Panc1 (cell line): ENCODE measurements at regions not wholly inside any gene's neighbourhood (a gene's known extent, or its start where the extent isn't known, plus 50 kb on each side); places are given as distances from the start of the nearest gene placed in this dataset.

Source experiments
- ATAC-seq: fragments of 200-7000 bp; cut with Tn5 transposase; 2 replicates; pipeline ENCODE4 v1.9.1; 2020; ENCODE audit warnings: mild to moderate bottlenecking, moderate library complexity
- BruUV-seq: library from RNA; stranded (reverse); fragments of 400-500 nt; replicated peaks from 2 replicates; lab custom pipeline; 2021; lab: Mats Ljungman, UMichigan
- CTCF ChIA-PET: fragments of 300-600 bp; sonication (Branson Sonifier 250); formaldehyde crosslinking; loops from one replicate; lab custom pipeline; 2022; ENCODE audit warnings: antibody characterized with exemption; lab: Charles Lee
- POLR2A ChIA-PET: fragments of 300-600 bp; sonication (Branson Sonifier 250); formaldehyde crosslinking; loops from one replicate; lab custom pipeline; 2022; ENCODE audit warnings: antibody characterized with exemption; lab: Charles Lee
- DNase-seq: peaks from one replicate; pipeline ENCODE4 v3.0.0-alpha.2; 2010; ENCODE audit warnings: low read depth, low spot score
- H3K27ac ChIP-seq: 2 replicates; pipeline ENCODE4 v1.5.1; 2011; ENCODE audit warnings: mild to moderate bottlenecking, low read length, inconsistent platforms
- H3K27me3 ChIP-seq: fragments of 200-500 bp; sonication (Bioruptor generic); 2 replicates; pipeline ENCODE4 v1.6.0; 2014; ENCODE audit warnings: low read length, inconsistent platforms; ENCODE audit not compliant: control insufficient read depth, insufficient read depth
- H3K36me3 ChIP-seq: fragments of 200-500 bp; sonication (Bioruptor generic); 2 replicates; pipeline ENCODE4 v1.5.1; 2014; ENCODE audit warnings: inconsistent platforms, mild to moderate bottlenecking, low read length, moderate library complexity; ENCODE audit not compliant: control insufficient read depth, insufficient read depth
- H3K4me1 ChIP-seq: 2 replicates; pipeline ENCODE4 v1.5.1; 2011; ENCODE audit warnings: inconsistent platforms, mild to moderate bottlenecking, low read length, moderate library complexity; ENCODE audit not compliant: control insufficient read depth, insufficient read depth
- H3K4me3 ChIP-seq, 2 experiments: 2 replicates each; pipeline ENCODE4 v1.5.1; 2011 to 2012; ENCODE audit warnings: low read depth in 2 of 2, low read length in 2 of 2, mild to moderate bottlenecking in 2 of 2, inconsistent platforms in 1 of 2, moderate library complexity in 1 of 2
- H3K9me3 ChIP-seq: fragments of 200-500 bp; sonication (Bioruptor generic); 2 replicates; pipeline ENCODE4 v1.5.1; 2014; ENCODE audit warnings: low read depth, mild to moderate bottlenecking, inconsistent platforms, low read length, moderate library complexity; ENCODE audit not compliant: control insufficient read depth, insufficient read depth
- CTCF ChIP-seq: fragments of 450-650 bp; IDR thresholded peaks from 2 replicates; pipeline ENCODE4 v1.5.1; 2017; ENCODE audit warnings: mild to moderate bottlenecking
- POLR2AphosphoS5 ChIP-seq: IDR thresholded peaks from 2 replicates; pipeline ENCODE4 v1.6.1; 2012; ENCODE audit warnings: mild to moderate bottlenecking, low read depth, low read length, moderate library complexity
- REST ChIP-seq, 2 experiments: IDR thresholded peaks; 2 replicates each; pipeline ENCODE4 v1.6.1; 2011 to 2012; ENCODE audit warnings: low read depth in 2 of 2, control low read depth in 1 of 2, low read length in 1 of 2, mild to moderate bottlenecking in 1 of 2, moderate library complexity in 1 of 2; ENCODE audit not compliant: insufficient read depth in 1 of 2
- SIN3A ChIP-seq: IDR thresholded peaks from 2 replicates; pipeline ENCODE4 v1.6.1; 2012; ENCODE audit warnings: low read depth, mild to moderate bottlenecking, low read length, moderate library complexity, borderline replicate concordance; ENCODE audit not compliant: insufficient read depth
- TCF7L2 ChIP-seq: IDR thresholded peaks from 2 replicates; pipeline ENCODE4 v1.6.1; 2011; ENCODE audit warnings: mild to moderate bottlenecking, low read depth, low read length, inconsistent platforms
- in situ Hi-C: cut with HindIII; loops from 2 replicates; pipeline ENCODE4 v1.10.0; 2016; ENCODE audit warnings: low sequenced_read_pairs, low pct_unique_long_range_greater_than_20kb
- intact Hi-C: fragments of 100-400 bp; cut with micrococcal nuclease; formaldehyde crosslinking; loops from one replicate; pipeline ENCODE4 v1.10.0; 2022; ENCODE audit not compliant: unreplicated experiment

DNA sequence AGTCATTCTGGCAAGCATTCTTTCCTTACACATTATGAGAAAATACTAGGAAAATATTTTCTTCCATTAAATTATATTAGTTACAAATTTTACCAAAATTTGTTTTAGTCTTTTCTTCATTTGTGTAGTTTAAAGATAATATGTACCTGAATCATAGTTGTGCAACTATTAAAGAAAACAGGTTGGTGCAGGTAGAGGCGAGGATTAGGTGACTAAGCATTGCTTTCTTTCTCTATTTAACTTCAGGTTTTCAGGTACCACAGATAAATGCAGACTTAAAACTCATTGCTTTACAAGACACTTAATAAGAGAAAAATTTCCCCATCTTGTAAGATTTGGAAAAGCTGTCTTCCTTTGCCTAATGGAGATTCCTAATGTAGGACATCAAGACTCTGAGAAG is 1175.5 kb upstream of the ADGRB3 start:
- no TSS peak for BruUV-seq
- no peaks in the 10 kb centered on the region for H3K27me3 ChIP-seq
- ChIA-PET CTCF (no interaction called here), POLR2A (no interaction called here)
- peaks cover 17% of the 10 kb centered on the region for H3K9me3 ChIP-seq
- no peaks in the 10 kb centered on the region for H3K4me1 ChIP-seq
- TF ChIP-seq REST (IDR thresholded peaks at IDR 0.05; ENCODE audit: insufficient read depth in 1 of 2, low read depth in 2 of 2, low read length in 1 of 2) (no peak), CTCF (no peak), TCF7L2 (no peak), SIN3A (no peak)
- intact Hi-C loops: no loop called here
- no peak overlapping the region for H3K27ac ChIP-seq
- no peak for DNase-seq
- H3K36me3 ChIP-seq: no peaks in the 10 kb centered on the region
- in situ Hi-C loops: no loop called here
- H3K4me3 ChIP-seq: no peak overlapping the region
- ATAC-seq: no peak

DNA sequence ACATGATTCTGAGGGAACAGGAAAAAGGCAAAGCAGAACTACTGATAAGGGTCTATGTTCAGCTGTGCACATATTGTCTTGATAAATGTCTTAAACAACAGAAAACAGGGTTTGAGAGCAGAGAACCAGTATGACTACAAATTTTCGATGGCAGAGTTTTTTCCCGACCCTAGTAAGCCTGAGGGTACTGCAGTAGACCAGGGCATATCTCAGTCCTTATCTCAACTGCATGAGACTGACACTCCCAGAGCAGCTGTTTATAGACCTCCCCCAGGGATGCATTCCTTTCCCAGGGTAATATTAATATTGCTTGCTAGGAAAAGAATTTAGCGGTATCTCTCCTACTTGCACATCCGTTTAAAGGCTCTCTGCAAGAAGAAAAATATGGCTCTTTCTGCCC is 1176.8 kb upstream of the ADGRB3 start:
- POLR2A ChIA-PET: no interaction called here

More for the DNA sequence above, 1176.8 kb upstream of the ADGRB3 start:
- BruUV-seq: no TSS peak
- Histone ChIP-seq H3K4me1 (no peaks in the 10 kb centered on the region), H3K27me3 (no peaks in the 10 kb centered on the region), H3K9me3 (peaks cover 17% of the 10 kb centered on the region), H3K4me3 (no peak overlapping the region), H3K27ac (no peak overlapping the region), H3K36me3 (no peaks in the 10 kb centered on the region)
- in situ Hi-C loops (no loop called here), intact Hi-C loops (no loop called here)
- no peak for DNase-seq
- ATAC-seq: no peak
- no peak for TF ChIP-seq TCF7L2
- no peak for TF ChIP-seq REST (IDR thresholded peaks at IDR 0.05; ENCODE audit: insufficient read depth in 1 of 2, low read depth in 2 of 2, low read length in 1 of 2)
- no peak for TF ChIP-seq SIN3A
- TF ChIP-seq CTCF: no peak
- no peak for TF ChIP-seq POLR2AphosphoS5
- CTCF ChIA-PET: no interaction called here
